AG10803 (cell line): ENCODE measurements at regions not wholly inside any gene's neighbourhood (a gene's known extent, or its start where the extent isn't known, plus 50 kb on each side); places are given as distances from the start of the nearest gene placed in this dataset.

Experiments used
- DNase-seq: peaks from one replicate; pipeline ENCODE4 v3.0.0; 2010; ENCODE audit warnings: low read depth
- H3K4me3 ChIP-seq: 2 replicates; pipeline ENCODE4 v1.5.1; 2011; ENCODE audit warnings: mild to moderate bottlenecking, low read length, control low read depth
- CTCF ChIP-seq: conservative IDR thresholded peaks from 2 replicates; pipeline ENCODE4 v1.5.1; 2011; ENCODE audit warnings: mild to moderate bottlenecking, low read length, control low read depth, inconsistent platforms

GRCh38 chr2:111652681-111653080, 231.3 kb downstream of the ANAPC1 start:
- H3K4me3 ChIP-seq, result no peak overlapping the region
- no peak for TF ChIP-seq CTCF
- no peak for DNase-seq

GRCh38 chr2:111653103-111653624, 230.8 kb downstream of the ANAPC1 start:
- DNase-seq, result no peak
- no peak overlapping the region for H3K4me3 ChIP-seq
- TF ChIP-seq CTCF, result no peak

- no peak for TF ChIP-seq CTCF
- H3K4me3 ChIP-seq, result no peak overlapping the region
- DNase-seq, result no peak
Measured at GRCh38 chr2:111653913-111654312, 230.1 kb downstream of the ANAPC1 start.

- H3K4me3 ChIP-seq, result no peak overlapping the region
- no peak for TF ChIP-seq CTCF
- DNase-seq, result no peak
Measured at GRCh38 chr2:111654829-111655228, 229.2 kb downstream of the ANAPC1 start.

GRCh38 chr2:111656436-111656835, 227.6 kb downstream of the ANAPC1 start:
- no peak overlapping the region for H3K4me3 ChIP-seq
- no peak for TF ChIP-seq CTCF
- DNase-seq, result no peak

- no peak for TF ChIP-seq CTCF
- DNase-seq, result no peak
- no peak overlapping the region for H3K4me3 ChIP-seq
Measured at GRCh38 chr2:111656894-111657293, 227.1 kb downstream of the ANAPC1 start.

GRCh38 chr2:111657351-111657975, 226.5 kb downstream of the ANAPC1 start:
- H3K4me3 ChIP-seq, result no peak overlapping the region
- DNase-seq, result no peak
- TF ChIP-seq CTCF, result no peak
